OCI-LY3 (cell line): ENCODE measurements at regions not wholly inside any gene's neighbourhood (a gene's known extent, or its start where the extent isn't known, plus 50 kb on each side); places are given as distances from the start of the nearest gene placed in this dataset.

Experiments used
- EZH2phosphoT487 ChIP-seq: fragments of 200-600 bp; shearing (Covaris generic); IDR thresholded peaks from 2 replicates; pipeline ENCODE4 v1.6.1; 2018; ENCODE audit warnings: antibody characterized with exemption, mixed run types, low read depth
- TF ChIP-seq, protein P1 (sequence below): fragments of 200-600, 300-600 bp; sonication (generic); IDR thresholded peaks from 2 replicates; pipeline ENCODE4 v1.5.1; 2014; ENCODE audit warnings: antibody characterized with exemption, low read length, low read depth

DNA sequence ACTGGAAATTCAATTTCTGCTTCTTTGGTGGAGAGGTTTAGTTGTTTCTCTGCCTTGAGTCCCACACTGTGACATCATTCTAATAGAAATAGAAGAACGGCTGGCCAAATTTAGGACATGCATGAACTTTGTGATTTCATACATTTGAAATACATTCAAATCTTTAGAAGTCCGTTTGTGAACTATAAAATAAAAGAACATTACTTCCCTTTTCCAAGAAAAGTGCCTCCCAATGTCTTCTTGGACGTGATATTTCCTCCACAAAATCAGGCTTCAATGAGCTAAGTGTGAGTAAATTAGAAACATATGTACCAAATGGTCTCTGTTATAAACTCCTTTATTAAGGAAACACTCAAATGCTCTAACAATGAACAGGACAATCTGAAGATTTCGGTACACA lies 314.5 kb upstream of the AKR1E2 start:
- TF ChIP-seq, protein P1, sequence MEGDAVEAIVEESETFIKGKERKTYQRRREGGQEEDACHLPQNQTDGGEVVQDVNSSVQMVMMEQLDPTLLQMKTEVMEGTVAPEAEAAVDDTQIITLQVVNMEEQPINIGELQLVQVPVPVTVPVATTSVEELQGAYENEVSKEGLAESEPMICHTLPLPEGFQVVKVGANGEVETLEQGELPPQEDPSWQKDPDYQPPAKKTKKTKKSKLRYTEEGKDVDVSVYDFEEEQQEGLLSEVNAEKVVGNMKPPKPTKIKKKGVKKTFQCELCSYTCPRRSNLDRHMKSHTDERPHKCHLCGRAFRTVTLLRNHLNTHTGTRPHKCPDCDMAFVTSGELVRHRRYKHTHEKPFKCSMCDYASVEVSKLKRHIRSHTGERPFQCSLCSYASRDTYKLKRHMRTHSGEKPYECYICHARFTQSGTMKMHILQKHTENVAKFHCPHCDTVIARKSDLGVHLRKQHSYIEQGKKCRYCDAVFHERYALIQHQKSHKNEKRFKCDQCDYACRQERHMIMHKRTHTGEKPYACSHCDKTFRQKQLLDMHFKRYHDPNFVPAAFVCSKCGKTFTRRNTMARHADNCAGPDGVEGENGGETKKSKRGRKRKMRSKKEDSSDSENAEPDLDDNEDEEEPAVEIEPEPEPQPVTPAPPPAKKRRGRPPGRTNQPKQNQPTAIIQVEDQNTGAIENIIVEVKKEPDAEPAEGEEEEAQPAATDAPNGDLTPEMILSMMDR: no peak
- no peak for TF ChIP-seq EZH2phosphoT487
